Activated naive CD4-positive, alpha-beta T cell treated with anti-CD3 and anti-CD28 coated beads, Interleukin-2, amount 10 ng/mL, durations not matched to agents 7 days and 5 days (primary cell): ENCODE measurements at regions not wholly inside any gene's neighbourhood (a gene's known extent, or its start where the extent isn't known, plus 50 kb on each side); places are given as distances from the start of the nearest gene placed in this dataset.

Source experiments
- CTCF ChIA-PET: fragments of 350-600 bp; sonication (Branson Sonifier 250); formaldehyde crosslinking; loops from one replicate; lab custom pipeline; 2021; ENCODE audit warnings: antibody characterized with exemption; lab: Charles Lee
- DNase-seq: peaks from one replicate; pipeline ENCODE4 v3.0.0-alpha.2; 2020
- H3K27ac Mint-ChIP-seq: one replicate; pipeline ENCODE4 v1.8.0; 2021; ENCODE audit warnings: mild to moderate bottlenecking, moderate library complexity, mixed read lengths
- H3K27me3 Mint-ChIP-seq: one replicate; pipeline ENCODE4 v1.8.0; 2021; ENCODE audit warnings: mild to moderate bottlenecking, mixed read lengths
- H3K36me3 Mint-ChIP-seq: one replicate; pipeline ENCODE4 v1.8.0; 2021; ENCODE audit warnings: mixed read lengths
- H3K4me1 Mint-ChIP-seq: one replicate; pipeline ENCODE4 v1.8.0; 2021; ENCODE audit warnings: mixed read lengths
- H3K4me3 Mint-ChIP-seq: one replicate; pipeline ENCODE4 v1.8.0; 2021; ENCODE audit warnings: mild to moderate bottlenecking, moderate library complexity, mixed read lengths
- H3K9me3 Mint-ChIP-seq: one replicate; pipeline ENCODE4 v1.8.0; 2021; ENCODE audit warnings: mixed read lengths

DNA sequence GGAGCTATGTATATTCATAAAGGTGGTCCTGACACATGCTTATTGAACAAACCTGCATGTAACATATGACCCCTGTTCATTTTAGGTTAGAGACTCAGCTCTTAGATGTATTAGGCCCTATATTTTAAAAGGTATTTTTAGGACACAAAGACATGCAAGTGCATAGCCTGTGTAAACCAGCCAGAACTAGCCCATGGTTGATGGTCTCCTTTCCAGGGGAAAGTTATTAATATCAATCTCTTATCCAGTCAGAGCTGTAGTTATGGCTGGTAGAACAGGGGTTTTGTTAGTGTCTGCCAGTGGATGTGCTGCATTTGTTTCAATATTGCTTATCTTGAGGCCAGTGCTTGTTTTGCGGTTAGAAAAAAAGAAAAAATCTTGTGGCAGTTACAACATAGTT, 488.6 kb downstream of the KCTD8 start:
- CTCF ChIA-PET, result no interaction called here
- Mint-ChIP-seq H3K4me1 (no peaks in the 10 kb centered on the region), H3K36me3 (no peaks in the 10 kb centered on the region)

DNA sequence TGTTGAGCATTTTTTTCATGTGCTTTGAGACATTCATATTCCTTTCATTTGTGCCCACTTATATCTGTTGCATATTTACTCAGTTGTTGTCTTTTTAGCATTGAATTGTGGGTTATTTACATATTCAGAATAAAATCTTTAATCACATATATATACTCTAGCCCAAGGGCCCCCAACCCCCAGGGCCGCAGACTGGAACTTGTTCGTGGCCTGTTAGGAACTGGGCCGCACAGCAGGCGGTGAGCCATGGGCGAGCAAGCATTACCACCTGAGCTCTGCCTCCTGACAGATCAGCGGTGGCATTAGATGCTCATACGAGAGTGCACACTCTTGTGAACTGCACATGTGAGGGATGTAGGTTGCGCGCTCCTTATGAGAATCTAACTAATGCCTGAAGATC, 480.6 kb downstream of the KCTD8 start:
- no peaks in the 10 kb centered on the region for H3K27me3 Mint-ChIP-seq
- no peaks in the 10 kb centered on the region for H3K4me1 Mint-ChIP-seq
- CTCF ChIA-PET, result no interaction called here
- no peaks in the 10 kb centered on the region for H3K9me3 Mint-ChIP-seq
- no peak overlapping the region for H3K27ac Mint-ChIP-seq
- no peak for DNase-seq
- no peak overlapping the region for H3K4me3 Mint-ChIP-seq
- H3K36me3 Mint-ChIP-seq, result no peaks in the 10 kb centered on the region

More for the DNA sequence above, 488.6 kb downstream of the KCTD8 start:
- Mint-ChIP-seq H3K9me3 (no peaks in the 10 kb centered on the region), H3K27me3 (no peaks in the 10 kb centered on the region), H3K27ac (peak overlapping the region; percentile 60), H3K4me3 (no peak overlapping the region)
- no peak for DNase-seq

DNA sequence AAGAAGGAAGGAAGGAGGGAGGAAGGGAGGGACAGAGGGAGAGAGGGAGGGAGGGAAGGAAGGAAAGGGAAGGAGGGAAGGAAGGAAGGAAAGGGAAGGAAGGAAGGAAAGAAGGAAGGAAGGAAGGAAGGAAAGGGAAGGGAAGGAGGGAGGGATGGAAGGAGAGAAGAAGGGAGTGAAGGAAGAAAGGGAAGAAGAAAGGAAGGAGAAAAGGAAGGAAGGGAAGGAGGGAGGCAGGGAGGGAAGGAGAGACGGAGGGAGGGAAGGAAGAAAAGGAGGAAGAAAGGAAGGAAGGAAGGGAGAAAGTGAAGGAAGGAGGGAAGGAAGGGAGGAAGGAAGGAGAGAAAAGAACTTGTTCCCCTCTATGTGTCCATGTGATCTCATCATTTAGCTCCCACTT, 465.0 kb downstream of the KCTD8 start:
- Mint-ChIP-seq H3K36me3 (no peaks in the 10 kb centered on the region), H3K9me3 (peaks cover 6% of the 10 kb centered on the region), H3K27ac (no peak overlapping the region), H3K27me3 (no peaks in the 10 kb centered on the region), H3K4me1 (no peaks in the 10 kb centered on the region), H3K4me3 (no peak overlapping the region)
- CTCF ChIA-PET, result interaction anchor here (0.8 kb wide), 1 partner anchor 25 kb away, joined by 3 read pairs; no protein-coding TSS in a partner anchor
- no peak for DNase-seq

DNA sequence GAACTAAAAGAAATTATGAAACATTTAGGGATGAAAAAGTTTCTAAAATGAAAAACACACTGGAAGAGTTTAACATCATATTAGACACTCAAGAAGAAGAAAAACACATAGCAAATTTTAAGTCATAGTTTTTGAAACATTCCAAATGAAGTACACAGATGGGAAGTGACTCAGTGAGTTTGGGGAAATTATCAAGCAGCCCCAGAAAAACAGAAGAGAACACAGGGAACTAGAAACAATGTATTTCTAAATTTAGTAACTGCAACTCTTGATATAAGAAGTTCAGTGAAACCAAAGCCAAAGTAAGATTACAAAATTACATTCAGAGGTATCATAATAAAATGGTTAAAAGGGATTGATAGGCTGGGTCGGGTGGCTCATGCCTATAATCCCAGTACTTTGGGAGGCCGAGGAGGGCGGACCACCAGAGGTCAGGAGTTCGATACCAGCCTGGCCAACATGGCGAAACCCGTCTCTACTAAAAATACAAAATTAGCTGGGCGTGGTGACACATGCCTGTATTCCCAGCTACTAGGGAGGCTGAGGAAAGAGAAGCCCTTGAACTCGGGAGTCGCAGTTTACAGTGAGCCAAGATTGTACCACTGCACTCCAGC, 461.2 kb downstream of the KCTD8 start:
- H3K36me3 Mint-ChIP-seq, result no peaks in the 10 kb centered on the region
- no peaks in the 10 kb centered on the region for H3K4me1 Mint-ChIP-seq
- DNase-seq, result no peak
- CTCF ChIA-PET, result no interaction called here
- H3K27ac Mint-ChIP-seq, result no peak overlapping the region
- peaks cover 4% of the 10 kb centered on the region for H3K9me3 Mint-ChIP-seq
- no peak overlapping the region for H3K4me3 Mint-ChIP-seq
- no peaks in the 10 kb centered on the region for H3K27me3 Mint-ChIP-seq

DNA sequence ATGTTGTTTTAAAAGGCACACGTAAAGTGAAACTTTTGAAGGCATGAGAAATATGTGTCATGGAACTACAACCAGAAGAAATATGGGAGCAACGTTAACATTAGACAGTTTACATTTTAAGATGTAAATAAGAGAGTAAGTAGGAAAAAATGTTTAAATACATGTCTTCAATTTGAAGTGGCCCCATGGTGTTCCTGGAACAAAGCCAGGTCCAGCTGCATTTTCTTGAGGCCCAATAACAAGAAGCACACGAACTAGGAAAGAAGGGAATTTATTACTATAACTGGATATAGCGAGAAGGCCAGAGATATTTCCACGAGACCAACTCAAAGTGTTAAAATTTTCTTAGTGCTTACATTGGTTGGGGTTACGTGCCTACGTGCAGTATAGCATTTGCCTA, 458.1 kb downstream of the KCTD8 start:
- Mint-ChIP-seq H3K4me3 (no peak overlapping the region), H3K9me3 (peaks cover 5% of the 10 kb centered on the region), H3K4me1 (no peaks in the 10 kb centered on the region), H3K36me3 (no peaks in the 10 kb centered on the region), H3K27ac (no peak overlapping the region), H3K27me3 (no peaks in the 10 kb centered on the region)
- CTCF ChIA-PET, result no interaction called here
- no peak for DNase-seq

DNA sequence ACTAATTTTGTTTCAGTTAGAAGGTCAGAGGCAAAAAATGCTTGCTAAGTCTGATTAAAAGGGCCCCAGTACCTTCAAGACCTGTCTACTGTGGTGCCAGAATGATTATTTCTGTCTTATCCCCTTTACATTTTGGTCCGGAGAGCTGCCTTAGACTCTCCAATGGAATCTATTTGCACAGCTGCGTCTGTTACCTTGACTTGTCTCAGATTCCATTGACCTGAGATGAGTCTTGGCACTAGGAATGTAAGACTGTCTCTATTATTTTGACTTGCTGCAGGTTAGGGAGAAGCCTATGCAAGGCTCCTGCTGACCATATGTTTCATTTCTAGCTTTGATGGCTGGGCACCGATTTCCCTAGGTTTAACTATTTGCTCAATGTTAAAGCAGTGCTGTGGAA, 457.6 kb downstream of the KCTD8 start:
- DNase-seq, result no peak
- Mint-ChIP-seq H3K27me3 (no peaks in the 10 kb centered on the region), H3K9me3 (peaks cover 5% of the 10 kb centered on the region), H3K36me3 (no peaks in the 10 kb centered on the region), H3K27ac (no peak overlapping the region), H3K4me1 (no peaks in the 10 kb centered on the region), H3K4me3 (no peak overlapping the region)
- CTCF ChIA-PET, result no interaction called here

DNA sequence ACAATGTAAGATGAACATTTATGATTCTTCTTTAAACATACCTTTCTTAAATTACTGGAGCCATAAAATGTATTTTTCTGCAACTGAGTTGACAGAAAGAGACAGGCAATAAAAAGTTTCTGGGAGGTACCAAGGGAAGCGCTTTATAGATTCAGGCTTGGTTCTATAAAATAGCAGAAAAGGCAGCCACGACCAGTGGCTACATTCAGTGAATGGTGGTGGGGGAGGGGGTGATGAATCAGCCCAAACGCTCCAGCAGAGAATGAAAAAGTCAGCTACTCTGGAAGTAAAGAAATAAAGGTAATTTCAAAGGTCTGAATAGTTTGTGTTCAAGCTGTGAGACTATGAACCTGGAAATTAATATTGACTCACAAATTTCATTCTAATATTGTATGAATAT, 456.1 kb downstream of the KCTD8 start:
- DNase-seq, result no peak
- CTCF ChIA-PET, result no interaction called here
- Mint-ChIP-seq H3K27ac (no peak overlapping the region), H3K27me3 (no peaks in the 10 kb centered on the region), H3K9me3 (peaks cover 1% of the 10 kb centered on the region), H3K4me1 (no peaks in the 10 kb centered on the region), H3K36me3 (no peaks in the 10 kb centered on the region), H3K4me3 (no peak overlapping the region)

DNA sequence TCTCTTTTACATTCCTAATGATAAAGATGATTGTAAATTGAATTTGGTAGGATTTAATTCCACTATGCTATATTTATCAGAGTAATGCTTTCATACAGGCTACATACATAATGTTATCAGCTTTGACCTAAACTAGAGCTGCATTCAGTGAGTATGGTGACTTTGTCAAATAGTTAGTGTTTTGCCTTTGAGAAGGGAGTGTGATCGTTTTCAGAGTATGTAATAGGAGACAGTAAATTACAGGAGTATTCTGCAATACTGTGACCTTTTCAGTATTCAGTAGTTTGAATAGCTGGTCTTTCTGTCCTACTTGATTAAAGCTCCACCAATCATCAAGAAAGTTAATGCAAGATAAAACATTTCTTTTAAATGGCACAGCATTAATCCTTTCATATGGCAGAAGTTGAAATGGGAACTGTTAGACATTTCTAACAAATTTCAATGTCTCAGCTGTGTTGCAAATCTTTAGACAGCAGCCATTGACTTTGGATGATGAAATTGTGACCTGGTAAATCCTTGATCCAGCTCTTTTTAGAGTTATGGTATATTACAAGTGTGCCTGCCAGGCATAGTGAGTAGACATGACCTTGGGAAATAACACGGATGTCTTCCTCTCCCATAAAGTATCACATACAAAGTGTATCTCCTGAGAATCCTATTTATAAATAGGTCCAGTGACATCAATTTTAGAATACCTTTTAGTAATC, 455.3 kb downstream of the KCTD8 start:
- Mint-ChIP-seq H3K4me1 (no peaks in the 10 kb centered on the region), H3K9me3 (peaks cover 1% of the 10 kb centered on the region), H3K4me3 (no peak overlapping the region), H3K27ac (no peak overlapping the region), H3K27me3 (no peaks in the 10 kb centered on the region), H3K36me3 (no peaks in the 10 kb centered on the region)
- CTCF ChIA-PET, result no interaction called here
- DNase-seq, result no peak

DNA sequence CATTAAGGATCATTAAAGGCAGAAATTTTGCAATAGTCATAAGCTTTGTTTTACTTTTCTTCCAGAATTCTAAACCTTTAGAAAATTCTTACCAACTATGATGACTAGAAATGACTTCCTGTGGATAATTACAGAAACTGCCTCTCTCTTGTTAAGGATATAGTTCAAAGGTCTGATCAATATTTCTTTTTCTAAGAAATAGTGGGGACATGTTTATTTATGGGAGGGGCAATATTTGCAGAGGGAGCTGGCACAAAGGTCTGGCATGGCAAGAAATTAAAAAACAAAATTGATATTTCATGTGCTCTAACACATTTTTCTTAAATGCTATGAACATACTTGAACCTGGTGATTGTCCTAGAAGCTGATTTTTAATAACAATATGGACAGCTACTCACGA, 448.9 kb downstream of the KCTD8 start:
- Mint-ChIP-seq H3K9me3 (no peaks in the 10 kb centered on the region), H3K36me3 (no peaks in the 10 kb centered on the region), H3K27me3 (no peaks in the 10 kb centered on the region), H3K4me1 (no peaks in the 10 kb centered on the region), H3K4me3 (no peak overlapping the region), H3K27ac (no peak overlapping the region)
- CTCF ChIA-PET, result no interaction called here
- no peak for DNase-seq

DNA sequence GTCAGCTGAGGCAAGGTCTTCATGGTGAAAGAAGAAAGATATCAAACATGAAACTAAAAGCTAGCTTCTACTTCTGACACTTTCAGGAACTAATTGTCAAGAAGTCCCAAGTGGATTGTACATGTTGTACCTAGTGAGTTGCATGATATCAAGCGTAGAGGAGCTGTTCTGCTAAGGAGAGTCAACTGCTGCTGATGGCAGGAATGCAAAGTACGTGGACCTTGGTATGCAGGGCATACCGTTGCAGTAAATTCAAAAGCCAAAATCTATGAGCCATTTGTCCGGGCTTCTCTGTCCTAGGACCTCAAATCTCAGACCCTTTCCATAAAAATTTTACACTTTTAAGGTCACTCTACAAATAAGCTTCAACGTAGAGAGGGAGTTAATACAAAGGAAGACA, 446.2 kb downstream of the KCTD8 start:
- H3K4me3 Mint-ChIP-seq, result no peak overlapping the region
- H3K36me3 Mint-ChIP-seq, result no peaks in the 10 kb centered on the region
- no peaks in the 10 kb centered on the region for H3K4me1 Mint-ChIP-seq
- CTCF ChIA-PET, result no interaction called here
- H3K27me3 Mint-ChIP-seq, result no peaks in the 10 kb centered on the region
- no peaks in the 10 kb centered on the region for H3K9me3 Mint-ChIP-seq
- DNase-seq, result no peak
- no peak overlapping the region for H3K27ac Mint-ChIP-seq

DNA sequence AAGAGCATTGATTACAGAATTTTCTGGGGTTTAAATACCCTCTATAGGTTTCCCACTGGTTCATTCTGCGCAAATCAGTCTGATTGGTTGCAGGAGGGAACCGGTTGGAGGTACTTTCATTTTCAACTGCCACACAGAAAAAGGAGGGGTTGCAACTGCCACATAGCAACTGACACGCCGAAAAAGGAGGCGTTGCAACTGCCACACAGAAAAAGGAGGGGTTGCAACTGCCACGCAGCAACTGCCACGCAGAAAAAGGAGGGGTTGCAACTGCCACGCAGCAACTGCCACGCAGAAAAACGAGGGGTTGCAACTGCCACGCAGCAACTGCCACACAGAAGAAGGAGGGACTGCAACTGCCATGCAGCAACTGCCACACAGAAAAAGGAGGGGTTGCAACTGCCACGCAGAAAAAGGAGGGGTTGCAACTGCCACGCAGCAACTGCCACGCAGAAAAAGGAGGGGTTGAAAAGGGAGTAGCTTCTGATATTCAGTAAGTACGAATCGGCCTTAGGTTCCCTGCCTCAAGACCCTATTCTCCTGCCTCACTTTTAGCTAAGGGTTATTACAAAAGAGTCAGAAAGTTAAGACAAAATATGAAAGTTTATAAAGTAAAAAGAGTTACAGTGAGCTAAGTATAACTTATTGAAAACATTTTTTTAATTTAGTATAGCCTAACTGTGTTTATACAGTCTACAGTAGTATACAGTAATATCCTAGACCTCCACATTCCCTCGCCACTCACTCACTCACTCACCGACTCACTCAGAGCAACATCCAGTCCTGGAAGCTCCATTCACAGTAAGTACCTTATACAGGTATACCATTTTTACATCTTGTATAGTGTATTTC, 431.8 kb downstream of the KCTD8 start:
- no peak for DNase-seq
- no peak overlapping the region for H3K4me3 Mint-ChIP-seq
- peaks cover 3% of the 10 kb centered on the region for H3K9me3 Mint-ChIP-seq
- H3K27me3 Mint-ChIP-seq, result no peaks in the 10 kb centered on the region
- H3K4me1 Mint-ChIP-seq, result no peaks in the 10 kb centered on the region
- CTCF ChIA-PET, result no interaction called here
- H3K36me3 Mint-ChIP-seq, result no peaks in the 10 kb centered on the region
- H3K27ac Mint-ChIP-seq, result no peak overlapping the region

DNA sequence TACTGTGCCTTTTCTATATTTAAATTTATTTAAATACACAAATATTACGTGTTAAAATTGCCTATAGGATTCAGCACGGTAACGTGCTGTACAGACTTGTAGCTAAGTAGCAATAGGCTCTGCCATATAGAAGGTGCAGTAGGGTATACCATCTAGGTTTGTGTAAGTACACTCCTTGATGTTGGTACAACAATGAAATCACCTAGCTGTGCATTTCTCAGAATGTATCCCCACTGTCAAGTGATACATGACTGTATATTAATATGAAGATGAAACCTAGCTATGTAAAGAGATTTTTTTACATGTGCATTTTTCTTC, 431.2 kb downstream of the KCTD8 start:
- peaks cover 3% of the 10 kb centered on the region for H3K9me3 Mint-ChIP-seq
- no peaks in the 10 kb centered on the region for H3K36me3 Mint-ChIP-seq
- DNase-seq, result no peak
- H3K4me3 Mint-ChIP-seq, result no peak overlapping the region
- H3K27me3 Mint-ChIP-seq, result no peaks in the 10 kb centered on the region
- CTCF ChIA-PET, result no interaction called here
- no peaks in the 10 kb centered on the region for H3K4me1 Mint-ChIP-seq
- H3K27ac Mint-ChIP-seq, result no peak overlapping the region

DNA sequence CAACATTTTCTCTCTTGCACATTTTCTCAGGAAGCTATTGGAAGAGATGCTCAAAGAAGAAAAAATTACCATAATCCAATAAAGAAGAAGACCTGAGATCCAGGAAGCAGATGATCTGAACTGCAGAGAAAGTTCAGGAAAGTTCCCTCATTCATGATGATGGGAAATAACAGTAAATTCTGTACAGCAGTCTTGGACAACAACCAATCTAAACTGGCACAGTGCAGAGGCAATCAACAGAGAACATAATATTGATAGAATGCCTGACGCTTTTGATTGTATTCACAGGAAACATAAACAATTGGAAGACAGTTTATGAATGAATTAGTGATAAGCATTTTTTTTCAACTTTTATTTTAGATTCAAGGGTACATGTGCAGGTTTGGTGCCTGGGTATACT, 428.9 kb downstream of the KCTD8 start:
- Mint-ChIP-seq H3K4me1 (no peaks in the 10 kb centered on the region), H3K27me3 (no peaks in the 10 kb centered on the region), H3K9me3 (peaks cover 2% of the 10 kb centered on the region), H3K27ac (no peak overlapping the region), H3K36me3 (no peaks in the 10 kb centered on the region), H3K4me3 (no peak overlapping the region)
- DNase-seq, result no peak
- CTCF ChIA-PET, result no interaction called here

DNA sequence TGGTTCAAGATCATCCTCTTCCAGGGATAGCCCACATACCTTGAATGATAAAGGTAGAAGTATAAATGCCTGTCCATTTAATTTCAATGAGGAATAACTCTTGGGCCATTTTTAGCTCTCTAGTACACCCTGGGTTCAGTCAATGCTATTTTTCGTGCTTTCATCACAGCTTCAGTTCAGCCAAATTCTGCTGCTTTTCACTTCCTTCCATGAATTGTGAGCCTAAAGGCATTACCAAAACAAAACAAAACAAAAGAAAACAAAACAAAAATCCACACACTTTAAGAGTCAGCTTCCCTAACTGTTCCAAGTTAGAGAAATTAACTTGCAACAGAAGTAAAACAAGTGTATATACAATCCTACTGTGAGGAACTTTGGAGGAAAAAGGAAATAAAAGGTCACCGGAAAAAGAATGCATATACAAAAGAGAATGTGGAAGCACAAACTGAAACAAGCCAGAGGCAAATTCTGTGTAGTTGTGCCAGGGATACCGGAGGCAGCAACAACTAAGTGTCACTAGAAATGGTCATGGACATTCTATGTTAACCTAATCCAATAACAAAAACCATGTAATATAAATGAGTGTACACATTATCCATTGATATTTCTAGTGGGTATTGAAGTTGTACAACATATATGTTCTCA, 423.1 kb downstream of the KCTD8 start:
- Mint-ChIP-seq H3K36me3 (no peaks in the 10 kb centered on the region), H3K27me3 (no peaks in the 10 kb centered on the region), H3K4me1 (no peaks in the 10 kb centered on the region), H3K4me3 (no peak overlapping the region), H3K9me3 (peaks cover 5% of the 10 kb centered on the region), H3K27ac (no peak overlapping the region)
- CTCF ChIA-PET, result no interaction called here
- DNase-seq, result no peak
